ENCODE measurements at regions not wholly inside any gene's neighbourhood (a gene's known extent, or its start where the extent isn't known, plus 50 kb on each side); places are given as distances from the start of the nearest gene placed in this dataset.
"Not testable (repeated sequence)": the region's sequence is repeated elsewhere in the genome, so short reads cannot be mapped to it uniquely, and the experiment has no call there.

- DNase-seq: no peak
These were observed 154.3 kb downstream of the RMST start for GRCh38 chr12:97616946-97617345.

DNA sequence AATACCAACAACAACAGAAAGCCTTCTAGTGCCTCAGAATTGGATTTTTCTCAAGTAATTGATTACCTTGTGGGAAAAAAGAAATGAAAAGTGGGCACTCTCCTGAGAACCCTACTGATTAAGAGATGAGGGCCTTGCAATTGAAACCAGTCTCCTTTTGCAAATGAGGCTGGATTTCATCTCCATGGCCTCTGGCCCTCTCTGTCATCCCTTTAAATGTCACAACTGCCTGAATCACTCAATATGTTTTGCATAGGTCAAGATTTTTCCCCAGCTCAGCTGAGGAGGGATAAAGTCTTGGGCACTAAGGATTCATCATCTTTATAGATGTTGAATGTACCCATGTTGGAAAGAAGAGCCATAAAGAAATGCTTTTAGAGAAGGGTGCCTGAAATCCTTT, 166.4 kb downstream of the RMST start:
- no peak for DNase-seq

GRCh38 chr12:97629382-97629781, 166.8 kb downstream of the RMST start:
- no peak for DNase-seq

GRCh38 chr12:97630356-97630755, 167.8 kb downstream of the RMST start:
- no peak for DNase-seq

GRCh38 chr12:97630875-97631274, 168.3 kb downstream of the RMST start:
- no peak for DNase-seq

DNA sequence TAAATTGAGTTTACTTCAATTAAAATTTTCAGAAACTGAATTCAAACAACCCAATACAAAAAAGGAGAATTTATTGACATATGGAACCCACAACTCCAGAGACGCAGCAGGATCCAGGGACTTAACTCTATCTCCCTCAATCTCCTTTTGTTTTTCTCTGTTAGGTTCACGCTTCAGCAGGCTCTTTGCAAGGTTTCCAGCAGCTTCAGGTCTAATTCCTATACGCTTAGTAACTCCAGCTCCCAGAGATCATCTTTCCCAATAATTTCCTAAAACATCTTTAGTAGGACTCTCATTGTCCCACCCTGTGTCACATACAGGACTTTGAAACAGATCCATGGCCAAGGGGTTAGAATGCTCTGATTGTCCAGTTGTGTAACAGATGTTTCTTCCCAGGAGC, 175.2 kb downstream of the RMST start:
- DNase-seq: no peak

DNA sequence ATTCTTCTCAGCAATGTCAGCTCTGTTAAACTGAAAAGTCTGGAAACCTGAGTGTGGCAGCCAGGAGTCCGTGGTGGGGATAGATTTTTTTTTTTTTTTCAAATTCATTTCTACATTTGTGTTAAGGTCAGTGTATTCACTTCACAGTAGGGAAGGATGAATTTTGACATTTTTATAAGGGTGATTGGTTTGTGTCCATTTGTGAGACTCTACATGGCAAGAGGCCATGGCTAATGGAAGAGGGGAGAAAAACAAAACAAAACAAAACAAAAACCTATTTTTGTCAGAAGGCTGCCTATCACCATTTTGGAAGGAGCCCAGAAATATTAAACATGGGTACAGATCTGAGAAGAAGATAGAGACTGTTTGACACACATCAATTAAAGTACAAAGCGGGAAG, 176.1 kb downstream of the RMST start:
- DNase-seq: no peak

DNA sequence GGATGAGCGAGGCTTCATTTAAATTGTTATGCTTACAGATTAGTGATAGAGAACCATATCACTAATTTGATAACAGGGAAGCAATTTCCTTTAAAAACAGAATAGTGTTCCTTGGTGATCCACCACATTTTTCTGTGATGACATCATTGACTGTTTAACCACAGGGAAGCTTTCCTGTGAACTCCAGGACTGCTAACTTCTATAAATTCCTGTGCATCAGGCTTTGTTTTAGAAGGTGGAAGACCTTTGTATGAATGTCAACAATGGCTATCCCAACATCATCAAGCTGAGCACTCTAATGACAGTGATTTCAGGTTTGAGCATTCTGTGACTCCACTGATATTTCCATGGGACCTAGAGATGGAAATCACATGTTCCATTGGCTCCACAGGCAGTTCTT, 177.1 kb downstream of the RMST start:
- DNase-seq: no peak

GRCh38 chr12:97640826-97641225, 178.2 kb downstream of the RMST start:
- no peak for DNase-seq

DNA sequence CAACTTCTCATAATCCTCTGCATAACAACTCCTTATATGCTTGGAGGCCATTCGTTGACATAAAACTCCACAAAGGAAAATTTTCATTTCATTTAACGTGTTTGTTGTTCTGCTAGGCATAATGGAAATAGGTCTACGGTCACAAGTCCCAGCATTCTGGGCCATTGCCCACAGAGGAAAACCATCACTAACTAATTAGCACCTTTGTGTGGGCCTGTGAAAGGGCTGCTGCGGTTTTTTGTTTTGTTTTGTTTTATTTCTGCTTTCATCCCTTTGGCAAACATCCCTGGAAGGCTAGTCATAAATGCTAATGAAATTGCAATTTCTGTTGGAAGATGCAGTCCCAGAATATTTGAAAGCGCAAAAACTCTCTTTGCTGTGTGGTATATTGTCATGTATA, 180.3 kb downstream of the RMST start:
- DNase-seq: no peak

GRCh38 chr12:97643924-97644323, 181.3 kb downstream of the RMST start:
- no peak for DNase-seq

DNA sequence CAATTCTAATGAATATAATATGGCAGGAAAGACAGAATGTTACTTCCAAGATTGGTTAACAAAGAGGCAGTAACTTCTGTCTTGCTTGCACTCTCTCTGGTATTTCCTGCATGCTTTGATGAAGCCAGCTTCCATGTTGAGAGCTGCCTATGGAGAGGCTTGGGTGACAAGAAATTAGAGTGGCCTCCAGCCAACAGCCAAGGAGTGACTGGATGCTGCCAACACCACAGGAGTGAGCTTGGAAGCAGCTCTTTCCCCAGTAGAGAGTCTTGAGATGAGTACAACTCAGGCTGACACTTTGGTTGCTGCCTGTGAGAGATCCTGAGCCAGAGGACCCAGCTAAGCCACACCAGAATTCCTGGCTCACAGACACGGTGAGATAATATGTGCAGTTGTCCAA, 183.1 kb downstream of the RMST start:
- no peak for DNase-seq

DNA sequence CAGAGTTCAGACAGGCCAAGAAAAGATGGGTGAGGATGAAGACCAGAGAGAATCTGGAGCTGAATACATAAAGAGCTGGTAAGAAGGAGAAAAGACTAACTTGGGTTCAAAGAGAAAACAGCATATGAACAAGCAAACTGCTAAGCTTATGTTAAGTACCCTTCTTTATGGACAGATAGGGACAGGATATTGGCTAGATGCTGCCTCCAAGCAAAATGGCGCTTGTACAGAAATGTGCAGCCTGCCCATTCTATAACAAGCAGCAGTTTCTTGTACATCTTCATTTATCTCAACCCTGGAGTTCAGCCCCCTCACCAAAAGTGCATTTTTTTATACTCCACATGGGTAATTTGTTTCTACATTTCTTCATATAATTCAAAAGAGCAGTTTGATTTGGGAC, 184.5 kb downstream of the RMST start:
- no peak for DNase-seq

DNA sequence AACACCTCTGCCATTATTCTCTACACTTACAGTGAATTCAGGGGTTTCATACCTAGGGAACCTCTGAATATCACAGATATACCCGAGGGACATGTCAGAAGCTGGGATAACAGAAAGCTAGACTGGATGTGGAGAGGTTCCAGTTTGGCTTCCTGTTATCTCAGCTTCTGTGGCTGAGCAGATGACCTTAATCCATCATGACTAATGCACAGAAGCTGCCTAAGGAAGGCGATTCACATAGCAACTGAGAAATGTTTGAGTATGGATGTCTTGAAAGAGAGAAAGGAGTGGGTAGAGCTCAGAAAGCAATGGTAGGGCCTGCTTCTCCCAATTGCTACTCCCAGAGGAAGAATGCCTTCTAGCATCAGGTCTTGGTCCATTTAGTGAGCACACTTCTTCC, 187.6 kb downstream of the RMST start:
- DNase-seq: no peak

- not testable (repeated sequence) for DNase-seq
These were observed 193.9 kb downstream of the RMST start for GRCh38 chr12:97656548-97656947.

- no peak for DNase-seq
These were observed 196.7 kb downstream of the RMST start for GRCh38 chr12:97659117-97659880.

DNA sequence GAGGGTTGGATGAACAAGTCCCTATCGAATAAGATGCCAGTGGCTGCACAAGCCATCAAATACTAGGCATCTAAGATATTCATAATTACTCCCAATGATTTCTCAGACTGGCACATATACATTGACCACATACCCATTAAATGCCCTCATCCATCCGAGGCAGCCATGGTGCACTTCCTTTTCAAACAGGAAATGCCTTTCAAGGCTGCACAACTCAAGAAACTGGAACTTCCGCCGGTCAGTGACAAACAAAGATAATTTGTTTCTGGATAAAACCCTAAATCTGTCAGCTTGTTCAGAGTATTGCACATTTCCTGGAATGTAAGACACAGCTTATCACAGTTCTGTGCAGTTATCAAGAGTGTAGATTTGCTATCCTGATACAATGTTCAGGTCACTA, 203.7 kb downstream of the RMST start:
- no peak for DNase-seq

GRCh38 chr12:97672870-97673269, 210.3 kb downstream of the RMST start:
- DNase-seq: no peak

DNA sequence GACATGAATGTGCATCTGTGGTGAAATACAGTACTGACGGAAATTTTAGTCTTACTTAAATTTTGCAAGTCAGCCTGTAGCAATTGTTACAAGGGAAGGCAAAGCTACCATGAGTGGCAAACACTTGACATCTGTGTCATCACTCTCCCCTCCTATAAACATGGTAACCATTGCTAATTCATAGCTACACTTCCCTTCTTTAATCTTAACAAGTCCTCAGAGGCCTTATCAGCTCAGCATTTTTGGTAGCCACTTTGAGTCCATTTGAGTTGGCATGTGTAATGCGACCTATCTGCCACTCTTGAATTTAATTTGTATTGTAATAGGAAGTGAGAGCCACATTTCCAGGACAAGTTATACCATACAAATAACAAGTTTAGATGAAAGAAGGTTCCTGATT, 218.1 kb downstream of the RMST start:
- DNase-seq: no peak

DNA sequence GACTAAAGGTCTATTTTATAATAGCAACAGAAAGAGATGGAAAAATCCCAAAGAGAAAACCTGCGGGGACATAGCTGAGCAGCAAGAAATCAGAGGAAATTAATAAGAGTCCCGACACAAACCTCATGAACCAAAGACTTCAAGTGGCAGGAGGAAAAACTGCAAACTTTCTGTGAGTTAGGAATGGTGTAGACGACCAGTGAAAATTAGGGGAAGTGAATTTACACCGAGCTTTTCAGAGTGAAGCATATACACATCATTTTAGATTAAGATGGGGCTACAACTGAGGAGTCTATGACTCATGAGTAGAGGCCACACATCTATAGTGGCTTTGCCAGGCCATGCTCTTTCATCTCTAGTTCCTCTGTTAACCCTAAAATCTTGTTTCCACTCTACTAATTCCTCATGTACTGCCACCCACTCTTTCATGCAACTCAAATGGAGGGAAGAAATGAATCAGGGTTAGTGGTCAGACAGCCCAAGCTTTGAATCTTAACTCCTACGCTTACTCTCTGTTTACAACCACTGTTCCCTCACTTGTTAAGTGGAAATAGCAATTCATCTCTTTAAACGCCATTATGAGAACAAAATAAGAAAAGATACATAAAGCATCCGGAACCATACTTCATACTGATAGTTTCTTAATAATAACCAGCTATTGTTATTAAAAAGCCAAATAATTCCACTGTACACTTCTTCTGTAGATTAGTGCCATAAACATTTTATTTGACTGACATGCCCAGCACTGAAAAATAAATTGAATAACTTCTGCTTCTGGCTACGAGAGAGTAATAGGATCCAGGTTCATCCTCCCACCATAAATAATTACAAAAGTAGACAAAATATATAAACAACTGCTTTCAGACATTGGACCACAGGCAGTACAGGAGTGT, 219.3 kb downstream of the RMST start:
- DNase-seq: no peak

- no peak for DNase-seq
These were observed 222.8 kb downstream of the RMST start for GRCh38 chr12:97685360-97685759.

- no peak for DNase-seq
These were observed 239.3 kb downstream of the RMST start for GRCh38 chr12:97701901-97702300.

DNA sequence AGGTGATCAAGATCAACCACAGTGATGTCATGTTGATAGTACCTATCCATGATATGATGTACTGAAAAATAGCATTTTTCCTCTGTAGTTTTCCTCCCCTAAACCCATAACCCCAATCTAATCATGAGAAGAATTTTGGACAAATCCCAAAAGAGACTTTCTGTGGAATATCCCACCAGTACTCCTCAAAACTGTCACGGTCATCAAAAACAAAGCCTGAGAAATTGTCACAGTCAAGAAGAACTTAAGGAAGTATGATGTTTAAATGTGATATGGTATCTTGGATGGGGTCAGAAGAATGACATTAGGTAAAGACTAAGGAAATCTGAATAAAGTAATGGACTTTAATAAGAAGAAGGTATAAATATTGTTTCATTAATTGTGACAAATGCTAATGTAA, 248.8 kb downstream of the RMST start:
- no peak for DNase-seq

GRCh38 chr12:97713270-97713669, 250.7 kb downstream of the RMST start:
- DNase-seq: no peak
